AG04450 (cell line): ENCODE measurements at regions not wholly inside any gene's neighbourhood (a gene's known extent, or its start where the extent isn't known, plus 50 kb on each side); places are given as distances from the start of the nearest gene placed in this dataset.

Experiments
- CTCF ChIA-PET: fragments of 300-600, 350-600 bp; formaldehyde crosslinking; extraction: SDS; loops from one replicate; lab custom pipeline; 2022; ENCODE audit warnings: antibody characterized with exemption, inconsistent platforms; lab: Charles Lee
- POLR2A ChIA-PET: fragments of 350-600 bp; formaldehyde crosslinking; extraction: SDS; loops from one replicate; lab custom pipeline; 2021; ENCODE audit warnings: antibody characterized with exemption, inconsistent platforms; lab: Yijun Ruan, JAX
- DNase-seq: peaks from one replicate; pipeline ENCODE4 v3.0.0-alpha.2; 2011; ENCODE audit warnings: low read depth, low spot score
- H3K27ac ChIP-seq: one replicate; pipeline ENCODE4 v1.5.1; 2012; ENCODE audit warnings: low read depth, low read length, control low read depth
- H3K27me3 ChIP-seq: one replicate; pipeline ENCODE4 v1.6.0; 2012; ENCODE audit warnings: low read length; ENCODE audit not compliant: control insufficient read depth, insufficient read depth
- H3K4me3 ChIP-seq: 2 replicates; pipeline ENCODE4 v1.5.1; 2011; ENCODE audit warnings: mild to moderate bottlenecking, low read depth, low read length, control low read depth
- H3K9me3 ChIP-seq: 2 replicates; pipeline ENCODE4 v1.5.1; 2012; ENCODE audit warnings: low read length; ENCODE audit not compliant: control insufficient read depth, insufficient read depth
- TF ChIP-seq, protein P1 (sequence below): IDR thresholded peaks from 2 replicates; pipeline ENCODE4 v1.5.1; 2011; ENCODE audit warnings: low read depth, low read length, control low read depth, inconsistent platforms

DNA sequence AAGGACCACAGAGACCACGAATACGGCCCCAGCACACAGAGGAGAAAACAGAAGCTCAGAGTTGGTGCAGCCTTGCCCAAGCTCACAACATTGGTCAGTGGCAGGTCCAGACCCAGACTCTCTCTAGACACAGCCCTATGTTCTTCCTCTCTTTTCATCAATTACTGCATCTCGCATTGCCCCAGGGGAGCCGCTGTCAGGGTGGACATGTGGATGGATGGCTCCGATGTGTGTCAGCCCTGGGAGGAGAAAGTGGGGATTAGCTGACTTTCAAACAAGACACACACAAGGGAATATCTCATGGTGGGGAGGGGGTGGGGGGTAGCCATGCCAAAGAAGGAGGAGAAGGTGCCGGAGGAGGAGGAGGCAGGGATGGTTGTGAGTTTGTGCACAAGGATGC is 556.8 kb downstream of the NPHP4 start:
- TF ChIP-seq, protein P1, sequence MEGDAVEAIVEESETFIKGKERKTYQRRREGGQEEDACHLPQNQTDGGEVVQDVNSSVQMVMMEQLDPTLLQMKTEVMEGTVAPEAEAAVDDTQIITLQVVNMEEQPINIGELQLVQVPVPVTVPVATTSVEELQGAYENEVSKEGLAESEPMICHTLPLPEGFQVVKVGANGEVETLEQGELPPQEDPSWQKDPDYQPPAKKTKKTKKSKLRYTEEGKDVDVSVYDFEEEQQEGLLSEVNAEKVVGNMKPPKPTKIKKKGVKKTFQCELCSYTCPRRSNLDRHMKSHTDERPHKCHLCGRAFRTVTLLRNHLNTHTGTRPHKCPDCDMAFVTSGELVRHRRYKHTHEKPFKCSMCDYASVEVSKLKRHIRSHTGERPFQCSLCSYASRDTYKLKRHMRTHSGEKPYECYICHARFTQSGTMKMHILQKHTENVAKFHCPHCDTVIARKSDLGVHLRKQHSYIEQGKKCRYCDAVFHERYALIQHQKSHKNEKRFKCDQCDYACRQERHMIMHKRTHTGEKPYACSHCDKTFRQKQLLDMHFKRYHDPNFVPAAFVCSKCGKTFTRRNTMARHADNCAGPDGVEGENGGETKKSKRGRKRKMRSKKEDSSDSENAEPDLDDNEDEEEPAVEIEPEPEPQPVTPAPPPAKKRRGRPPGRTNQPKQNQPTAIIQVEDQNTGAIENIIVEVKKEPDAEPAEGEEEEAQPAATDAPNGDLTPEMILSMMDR, result no peak
- ChIA-PET CTCF (no interaction called here), POLR2A (no interaction called here)
- DNase-seq, result no peak
- Histone ChIP-seq H3K27ac (no peak overlapping the region), H3K9me3 (peaks cover 60% of the 10 kb centered on the region), H3K4me3 (no peak overlapping the region), H3K27me3 (no peaks in the 10 kb centered on the region)

DNA sequence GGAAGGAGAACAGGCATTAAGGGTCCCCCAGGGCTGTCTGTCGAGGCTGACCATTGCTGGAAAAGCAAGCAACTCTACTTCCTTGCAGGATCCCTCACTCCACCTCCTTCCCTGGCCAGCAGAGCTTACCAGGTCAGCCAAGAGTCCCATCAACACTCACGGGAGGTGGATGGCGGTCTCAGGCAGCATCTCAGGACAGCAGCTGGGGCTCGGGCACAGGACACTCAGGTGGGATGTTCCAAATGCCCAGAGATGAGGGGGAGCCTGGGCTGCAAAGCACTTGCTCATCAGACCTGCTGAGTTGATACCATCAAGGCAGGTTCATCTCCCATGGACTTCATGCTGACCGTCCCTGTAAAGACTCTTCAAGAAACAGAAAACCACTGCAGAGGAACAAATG is 559.8 kb downstream of the NPHP4 start:
- DNase-seq, result no peak
- Histone ChIP-seq H3K9me3 (peaks cover 72% of the 10 kb centered on the region), H3K27me3 (no peaks in the 10 kb centered on the region), H3K4me3 (no peak overlapping the region), H3K27ac (no peak overlapping the region)
- TF ChIP-seq, protein P1, result no peak
- ChIA-PET CTCF (no interaction called here), POLR2A (no interaction called here)

DNA sequence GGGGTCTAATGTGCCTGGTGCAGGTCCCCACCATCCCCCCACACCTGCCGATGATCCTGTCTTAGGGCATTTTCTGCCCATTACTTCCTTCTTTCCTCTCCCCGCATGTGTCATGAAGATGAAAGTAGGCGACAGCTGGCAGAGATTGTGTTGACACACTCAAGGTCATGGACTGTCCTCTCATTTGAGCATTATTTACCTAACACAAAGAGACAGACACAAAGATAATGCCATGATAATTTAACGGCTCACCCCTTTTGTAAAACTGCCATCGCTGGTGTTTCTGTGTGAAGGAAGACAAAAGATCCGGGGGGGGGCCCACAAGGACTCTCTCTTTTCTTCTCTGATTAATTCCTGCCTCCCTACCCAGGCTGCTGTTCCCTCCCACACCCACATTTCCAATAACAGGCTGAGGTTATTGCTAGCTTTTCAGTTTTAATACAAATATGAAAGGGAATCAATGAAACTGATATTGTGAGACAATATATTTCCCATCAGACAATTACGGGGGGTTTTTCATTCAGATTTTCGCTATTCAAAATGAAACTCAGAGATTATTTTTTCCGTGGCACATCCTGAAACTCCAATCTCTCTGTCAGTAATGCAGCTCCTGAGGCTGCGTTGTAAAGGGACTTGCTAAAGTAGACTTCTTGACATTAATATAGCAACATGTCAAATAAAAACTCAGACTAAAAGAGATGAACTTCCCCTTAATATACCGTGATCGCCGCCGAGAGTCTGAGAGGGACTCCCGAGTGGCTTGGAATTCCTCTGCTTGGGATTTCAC is 561.1 kb downstream of the NPHP4 start:
- H3K9me3 ChIP-seq, result peaks cover 75% of the 10 kb centered on the region
- no peaks in the 10 kb centered on the region for H3K27me3 ChIP-seq
- ChIA-PET POLR2A (no interaction called here), CTCF (no interaction called here)
- no peak overlapping the region for H3K27ac ChIP-seq
- TF ChIP-seq, protein P1, result no peak
- no peak overlapping the region for H3K4me3 ChIP-seq
- DNase-seq, result no peak

DNA sequence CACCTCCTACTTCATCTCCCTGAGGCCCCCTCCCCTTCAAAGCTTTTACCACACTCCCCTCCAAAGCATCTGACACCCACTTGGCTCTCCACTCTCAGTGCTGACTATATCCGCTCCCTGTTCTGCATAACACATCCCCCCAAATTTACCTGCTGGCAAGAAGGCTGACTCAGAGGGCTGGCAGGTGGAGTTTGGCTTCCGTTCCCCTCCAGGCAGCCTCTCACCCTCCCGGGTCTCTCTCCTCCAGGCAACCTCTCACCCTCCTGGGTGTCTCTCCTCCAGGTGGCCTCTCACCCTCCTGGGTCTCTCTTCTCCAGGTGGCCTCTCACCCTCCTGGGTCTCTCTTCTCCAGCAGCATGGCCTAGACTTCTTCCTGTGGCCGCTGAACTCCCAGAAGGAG is 562.1 kb downstream of the NPHP4 start:
- TF ChIP-seq, protein P1, result no peak
- Histone ChIP-seq H3K4me3 (no peak overlapping the region), H3K27me3 (no peaks in the 10 kb centered on the region), H3K9me3 (peaks cover 67% of the 10 kb centered on the region), H3K27ac (no peak overlapping the region)
- ChIA-PET CTCF (no interaction called here), POLR2A (no interaction called here)
- no peak for DNase-seq

DNA sequence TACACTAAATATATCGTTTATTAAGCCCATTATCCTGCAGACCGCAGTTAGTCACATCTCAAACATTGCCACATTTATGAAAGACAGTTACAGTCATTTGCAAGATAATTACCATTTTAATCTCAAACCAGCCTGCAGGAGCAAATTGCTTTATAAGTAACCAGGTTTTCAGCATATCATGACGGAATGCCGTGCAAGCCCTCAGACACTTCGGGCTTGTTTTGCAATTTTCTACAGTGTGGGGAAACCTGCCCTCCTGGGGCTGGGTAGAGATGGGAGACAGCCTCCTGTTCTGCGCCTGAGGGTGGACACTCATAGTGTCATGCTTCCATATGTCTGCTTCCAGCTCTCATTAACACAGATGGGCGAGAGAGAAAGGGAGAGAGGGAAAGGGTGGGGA is 563.9 kb downstream of the NPHP4 start:
- ChIA-PET POLR2A (no interaction called here), CTCF (no interaction called here)
- no peaks in the 10 kb centered on the region for H3K27me3 ChIP-seq
- DNase-seq, result no peak
- TF ChIP-seq, protein P1, result no peak
- no peak overlapping the region for H3K27ac ChIP-seq
- H3K4me3 ChIP-seq, result no peak overlapping the region
- peaks cover 65% of the 10 kb centered on the region for H3K9me3 ChIP-seq
